Glutamatergic neuron (in vitro differentiated cells): ENCODE measurements at regions not wholly inside any gene's neighbourhood (a gene's known extent, or its start where the extent isn't known, plus 50 kb on each side); places are given as distances from the start of the nearest gene placed in this dataset.

Source experiments
- DNase-seq: peaks from one replicate; pipeline ENCODE4 v3.0.0; 2022
- H3K27ac Mint-ChIP-seq: one replicate; pipeline ENCODE4 v1.8.0; 2020; ENCODE audit warnings: mild to moderate bottlenecking, mixed read lengths, inconsistent platforms; ENCODE audit not compliant: unreplicated experiment
- H3K27me3 Mint-ChIP-seq: one replicate; pipeline ENCODE4 v1.8.0; 2020; ENCODE audit warnings: mild to moderate bottlenecking, moderate library complexity, mixed read lengths, inconsistent platforms; ENCODE audit not compliant: unreplicated experiment
- H3K36me3 Mint-ChIP-seq: one replicate; pipeline ENCODE4 v1.8.0; 2020; ENCODE audit warnings: mild to moderate bottlenecking, mixed read lengths, inconsistent platforms; ENCODE audit not compliant: unreplicated experiment
- H3K4me1 Mint-ChIP-seq: one replicate; pipeline ENCODE4 v1.8.0; 2020; ENCODE audit warnings: mild to moderate bottlenecking, low read depth, mixed read lengths, inconsistent platforms; ENCODE audit not compliant: unreplicated experiment
- H3K4me3 Mint-ChIP-seq: one replicate; pipeline ENCODE4 v1.8.0; 2020; ENCODE audit warnings: mild to moderate bottlenecking, mixed read lengths, inconsistent platforms; ENCODE audit not compliant: unreplicated experiment
- H3K9me3 Mint-ChIP-seq: one replicate; pipeline ENCODE4 v1.8.0; 2020; ENCODE audit warnings: mild to moderate bottlenecking, moderate library complexity, mixed read lengths, inconsistent platforms; ENCODE audit not compliant: unreplicated experiment
- CTCF ChIP-seq: fragments of 200-600 bp; sonication (generic); IDR thresholded peaks from one replicate; pipeline ENCODE4 v1.5.0; 2021; ENCODE audit not compliant: partially characterized antibody, unreplicated experiment

DNA sequence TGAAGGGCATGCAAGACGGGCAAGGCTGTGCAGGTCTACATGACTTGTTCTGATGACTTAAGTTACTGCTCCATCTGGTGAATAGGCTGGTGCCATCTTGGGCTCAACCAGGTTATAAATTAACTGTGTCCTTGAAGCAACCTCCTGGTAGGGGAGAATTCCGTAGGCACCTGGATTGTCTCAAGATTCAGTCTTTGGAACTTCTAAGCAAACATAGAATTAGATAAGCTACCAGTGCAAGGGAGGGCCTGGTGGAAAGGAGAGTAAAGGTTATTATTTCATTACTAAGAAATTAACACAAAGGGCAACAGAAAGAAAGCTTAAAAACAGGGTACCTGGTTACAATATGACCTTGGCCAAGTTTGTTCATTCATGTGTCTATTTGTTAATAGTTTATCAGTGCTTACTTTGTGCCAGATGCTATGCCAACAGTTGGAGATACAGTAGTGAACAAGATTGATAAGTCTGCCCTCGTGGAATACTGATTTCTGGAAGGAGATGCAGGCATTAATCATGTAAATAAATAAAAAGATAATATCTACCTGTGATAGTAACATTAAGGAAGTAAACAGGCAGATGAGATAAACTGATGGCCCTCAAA is 107.0 kb upstream of the PALS2 start:
- no peaks in the 10 kb centered on the region for H3K27me3 Mint-ChIP-seq

GRCh38 chr7:24469118-24469517 is 104.1 kb upstream of the PALS2 start:
- Mint-ChIP-seq H3K36me3 (no peaks in the 10 kb centered on the region), H3K27ac (no peak overlapping the region), H3K4me1 (no peaks in the 10 kb centered on the region), H3K9me3 (no peaks in the 10 kb centered on the region), H3K4me3 (no peak overlapping the region), H3K27me3 (no peaks in the 10 kb centered on the region)
- no peak for TF ChIP-seq CTCF
- no peak for DNase-seq

More for the DNA sequence above, 107.0 kb upstream of the PALS2 start:
- Mint-ChIP-seq H3K4me1 (peaks cover 6% of the 10 kb centered on the region), H3K36me3 (no peaks in the 10 kb centered on the region), H3K4me3 (no peak overlapping the region), H3K27ac (no peak overlapping the region), H3K9me3 (no peaks in the 10 kb centered on the region)
- TF ChIP-seq CTCF = no peak
- DNase-seq = no peak

DNA sequence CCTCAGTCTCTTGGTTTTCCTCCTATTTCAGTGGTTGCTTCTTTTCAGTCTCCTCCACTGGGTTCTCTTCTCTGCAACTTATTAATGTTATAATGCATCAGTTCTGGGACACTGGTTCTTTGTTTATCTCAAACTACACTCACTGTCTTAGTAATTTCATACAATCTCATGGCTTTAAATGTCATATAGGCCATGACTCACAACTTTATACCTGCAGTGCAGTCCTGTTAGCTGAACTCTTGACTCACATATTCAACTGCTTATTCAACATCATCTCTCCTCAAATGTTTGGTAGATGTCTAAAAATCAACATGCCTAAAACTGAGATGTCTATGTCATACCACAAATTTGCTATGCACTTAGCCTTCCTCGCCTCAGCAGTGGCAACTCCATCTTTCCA is 101.2 kb upstream of the PALS2 start:
- no peak for DNase-seq
- H3K27ac Mint-ChIP-seq = no peak overlapping the region
- no peak overlapping the region for H3K4me3 Mint-ChIP-seq
- no peak for TF ChIP-seq CTCF
- H3K4me1 Mint-ChIP-seq = no peaks in the 10 kb centered on the region
- H3K36me3 Mint-ChIP-seq = no peaks in the 10 kb centered on the region
- H3K9me3 Mint-ChIP-seq = no peaks in the 10 kb centered on the region
- no peaks in the 10 kb centered on the region for H3K27me3 Mint-ChIP-seq

GRCh38 chr7:24475166-24475961 is 97.9 kb upstream of the PALS2 start:
- H3K4me1 Mint-ChIP-seq = no peaks in the 10 kb centered on the region
- no peak for TF ChIP-seq CTCF
- no peak for DNase-seq
- H3K36me3 Mint-ChIP-seq = peaks cover 4% of the 10 kb centered on the region
- no peaks in the 10 kb centered on the region for H3K27me3 Mint-ChIP-seq
- no peak overlapping the region for H3K27ac Mint-ChIP-seq
- H3K9me3 Mint-ChIP-seq = peaks cover 4% of the 10 kb centered on the region
- no peak overlapping the region for H3K4me3 Mint-ChIP-seq

- no peak overlapping the region for H3K27ac Mint-ChIP-seq
- TF ChIP-seq CTCF = no peak
Observed at GRCh38 chr7:24476227-24476626, 97.0 kb upstream of the PALS2 start.

More at GRCh38 chr7:24476227-24476626, 97.0 kb upstream of the PALS2 start:
- Mint-ChIP-seq H3K9me3 (peaks cover 4% of the 10 kb centered on the region), H3K27me3 (no peaks in the 10 kb centered on the region), H3K4me1 (no peaks in the 10 kb centered on the region), H3K4me3 (no peak overlapping the region), H3K36me3 (peaks cover 4% of the 10 kb centered on the region)
- no peak for DNase-seq
